B cell (primary cell): ENCODE measurements at regions not wholly inside any gene's neighbourhood (a gene's known extent, or its start where the extent isn't known, plus 50 kb on each side); places are given as distances from the start of the nearest gene placed in this dataset.

Source experiments
- CTCF ChIP-seq: fragments of 200-600 bp; IDR thresholded peaks from one replicate; pipeline ENCODE4 v1.8.0; 2022; ENCODE audit warnings: antibody characterized with exemption, mild to moderate bottlenecking
- EZH2 ChIP-seq: IDR thresholded peaks from 2 replicates; pipeline ENCODE4 v1.6.1; 2012; ENCODE audit warnings: borderline replicate concordance, low read depth, mild to moderate bottlenecking, moderate library complexity, low read length; ENCODE audit not compliant: insufficient read depth, poor library complexity, severe bottlenecking

- TF ChIP-seq EZH2 (no peak), CTCF (no peak)
These were observed 296.5 kb upstream of the ADGRL4 start for GRCh38 chr1:79303040-79303439.
